ENCODE measurements at regions not wholly inside any gene's neighbourhood (a gene's known extent, or its start where the extent isn't known, plus 50 kb on each side); places are given as distances from the start of the nearest gene placed in this dataset.

- H2BK5ac ChIP-seq (ENCODE audit: low read depth, low read length, poor library complexity) = no peak overlapping the region
- no peak overlapping the region for H4K12ac ChIP-seq (ENCODE audit: low read depth, low read length)
- no peak overlapping the region for H2BK12ac ChIP-seq (ENCODE audit: low read length)
- WGBS (ENCODE audit: extremely low coverage, insufficient coverage, insufficient read length) = no CpG with 5 or more reads among the region's 8 CpGs
- no peak overlapping the region for H3K18ac ChIP-seq (ENCODE audit: low read length)
- H3K9ac ChIP-seq (ENCODE audit: low read length) = no peak overlapping the region
- H4K8ac ChIP-seq (ENCODE audit: low read depth, low read length) = no peak overlapping the region
- no peaks in the 10 kb centered on the region for H3K4me1 ChIP-seq (ENCODE audit: control insufficient read depth in 1 of 2, insufficient read depth in 2 of 2, low read length in 2 of 2)
- no peaks in the 10 kb centered on the region for H3K79me2 ChIP-seq (ENCODE audit: control insufficient read depth, insufficient read depth, low read length, poor library complexity)
- no peak overlapping the region for H3K4me3 ChIP-seq (ENCODE audit: low read depth, low read length)
- H2AFZ ChIP-seq (ENCODE audit: insufficient read depth, low read length, poor library complexity) = no peak overlapping the region
- H3K27me3 ChIP-seq (ENCODE audit: insufficient read depth, low read length) = no peaks in the 10 kb centered on the region
- no peak overlapping the region for H2BK120ac ChIP-seq (ENCODE audit: insufficient read depth, low read length, poor library complexity)
- no peaks in the 10 kb centered on the region for H3K36me3 ChIP-seq (ENCODE audit: control insufficient read depth in 1 of 2, insufficient read depth in 2 of 2, low read length in 2 of 2)
- no peaks in the 10 kb centered on the region for H3K79me1 ChIP-seq (ENCODE audit: low read length)
- DNase-seq = no peak
- no peak overlapping the region for H3K4me2 ChIP-seq (ENCODE audit: low read length)
- no peak overlapping the region for H3K4ac ChIP-seq (ENCODE audit: low read depth, low read length)
- no peak overlapping the region for H4K91ac ChIP-seq (ENCODE audit: low read depth, low read length)
- H3K23ac ChIP-seq (ENCODE audit: low read length) = no peak overlapping the region
- no peak overlapping the region for H3K27ac ChIP-seq (ENCODE audit: low read depth, low read length)
- H3K9me3 ChIP-seq (ENCODE audit: insufficient read depth, low read depth, low read length) = peaks cover 1% of the 10 kb centered on the region
- no peak overlapping the region for H3K14ac ChIP-seq (ENCODE audit: low read length)
- H2AK5ac ChIP-seq (ENCODE audit: low read length) = no peak overlapping the region
These were observed 50.8 kb upstream of the HOPX start for GRCh38 chr4:56731857-56732256.

All from trophoblast cell (in vitro differentiated cells and primary cell).